Mesenchymal stem cell (in vitro differentiated cells and primary cell): ENCODE measurements at regions not wholly inside any gene's neighbourhood (a gene's known extent, or its start where the extent isn't known, plus 50 kb on each side); places are given as distances from the start of the nearest gene placed in this dataset.
"Not testable (repeated sequence)": the region's sequence is repeated elsewhere in the genome, so short reads cannot be mapped to it uniquely, and the experiment has no call there.

Experiments
- DNase-seq: peaks from one replicate; pipeline ENCODE4 v3.0.0-alpha.2; 2013
- H2AFZ ChIP-seq: one replicate; pipeline ENCODE4 v1.6.1; 2013; ENCODE audit warnings: low read depth, mild to moderate bottlenecking, control low read depth, inconsistent platforms, low read length, moderate library complexity
- H2AK5ac ChIP-seq: 2 replicates; pipeline ENCODE4 v1.6.1; 2013; ENCODE audit warnings: low read length, moderate library complexity, mild to moderate bottlenecking, inconsistent platforms; ENCODE audit not compliant: severe bottlenecking
- H2BK120ac ChIP-seq: one replicate; pipeline ENCODE4 v1.6.1; 2013; ENCODE audit warnings: low read depth, mild to moderate bottlenecking, inconsistent platforms, low read length, moderate library complexity
- H2BK12ac ChIP-seq, 2 experiments: one replicate each; pipeline ENCODE4 v1.6.1; 2013; ENCODE audit warnings: inconsistent platforms in 2 of 2, low read length in 2 of 2, mild to moderate bottlenecking in 2 of 2, moderate library complexity in 2 of 2, control low read depth in 1 of 2
- H2BK15ac ChIP-seq: one replicate; pipeline ENCODE4 v1.6.1; 2013; ENCODE audit warnings: mild to moderate bottlenecking, low read depth, inconsistent platforms; ENCODE audit not compliant: poor library complexity, severe bottlenecking
- H2BK5ac ChIP-seq: 2 replicates; pipeline ENCODE4 v1.6.1; 2013; ENCODE audit warnings: low read depth, mild to moderate bottlenecking, low read length, control low read depth, inconsistent platforms; ENCODE audit not compliant: poor library complexity, severe bottlenecking
- H3K14ac ChIP-seq, 2 experiments: one replicate each; pipeline ENCODE4 v1.6.1; 2013; ENCODE audit warnings: inconsistent platforms in 2 of 2, low read length in 2 of 2, control low read depth in 1 of 2, mild to moderate bottlenecking in 1 of 2, moderate library complexity in 1 of 2
- H3K18ac ChIP-seq, 2 experiments: one replicate each; pipeline ENCODE4 v1.6.1; 2013; ENCODE audit warnings: inconsistent platforms in 2 of 2, low read length in 2 of 2, control low read depth in 1 of 2, low read depth in 1 of 2, mild to moderate bottlenecking in 1 of 2
- H3K23ac ChIP-seq, 2 experiments: one replicate each; pipeline ENCODE4 v1.6.1; 2013; ENCODE audit warnings: inconsistent platforms in 2 of 2, low read length in 2 of 2, mild to moderate bottlenecking in 2 of 2, moderate library complexity in 2 of 2, control low read depth in 1 of 2
- H3K27ac ChIP-seq: 2 replicates; pipeline ENCODE4 v1.5.1; 2013; ENCODE audit warnings: mild to moderate bottlenecking, moderate library complexity, low read length, control low read depth, inconsistent platforms; ENCODE audit not compliant: poor library complexity, severe bottlenecking
- H3K27me3 ChIP-seq, 2 experiments: 2 replicates each; pipeline versions ENCODE4 v1.6.1 to v1.7.0; 2013; ENCODE audit warnings: low read length in 2 of 2, mild to moderate bottlenecking in 2 of 2, moderate library complexity in 2 of 2, control low read depth in 1 of 2, inconsistent platforms in 1 of 2; ENCODE audit not compliant: control insufficient read depth in 1 of 2, insufficient read depth in 1 of 2
- H3K36me3 ChIP-seq, 2 experiments: 2 replicates each; pipeline versions ENCODE4 v1.6.1 to v1.7.0; 2013; ENCODE audit warnings: low read length in 2 of 2, control low read depth in 1 of 2, inconsistent platforms in 1 of 2, low read depth in 1 of 2, mild to moderate bottlenecking in 1 of 2; ENCODE audit not compliant: insufficient read depth in 2 of 2, control insufficient read depth in 1 of 2
- H3K4ac ChIP-seq, 2 experiments: one replicate each; pipeline ENCODE4 v1.6.1; 2013; ENCODE audit warnings: inconsistent platforms in 2 of 2, low read length in 2 of 2, mild to moderate bottlenecking in 2 of 2, moderate library complexity in 2 of 2, control low read depth in 1 of 2, low read depth in 1 of 2
- H3K4me1 ChIP-seq: 2 replicates; pipeline ENCODE4 v1.6.1; 2013; ENCODE audit warnings: low read depth, low read length, control low read depth; ENCODE audit not compliant: control insufficient read depth, insufficient read depth
- H3K4me2 ChIP-seq: 2 replicates; pipeline ENCODE4 v1.6.1; 2013; ENCODE audit warnings: low read length, mild to moderate bottlenecking, inconsistent platforms; ENCODE audit not compliant: poor library complexity, severe bottlenecking
- H3K4me3 ChIP-seq, 2 experiments: 2 replicates each; pipeline versions ENCODE4 v1.5.1 to v1.7.0; 2013; ENCODE audit warnings: low read length in 2 of 2, mild to moderate bottlenecking in 2 of 2, control low read depth in 1 of 2, low read depth in 1 of 2; ENCODE audit not compliant: insufficient read depth in 1 of 2
- H3K79me1 ChIP-seq: replicated peaks from 2 replicates; pipeline ENCODE4 v1.6.1; 2013; ENCODE audit warnings: mild to moderate bottlenecking, control low read depth, low read length, inconsistent platforms; ENCODE audit not compliant: poor library complexity, severe bottlenecking
- H3K9ac ChIP-seq: 2 replicates; pipeline ENCODE4 v1.7.0; 2013; ENCODE audit warnings: mild to moderate bottlenecking, low read length, moderate library complexity
- H3K9me3 ChIP-seq: 2 replicates; pipeline ENCODE4 v1.7.0; 2013; ENCODE audit warnings: mild to moderate bottlenecking, low read length; ENCODE audit not compliant: control insufficient read depth
- H4K8ac ChIP-seq: one replicate; pipeline ENCODE4 v1.6.1; 2013; ENCODE audit warnings: inconsistent platforms, mild to moderate bottlenecking, low read length, moderate library complexity
- H4K91ac ChIP-seq: one replicate; pipeline ENCODE4 v1.6.1; 2013; ENCODE audit warnings: mild to moderate bottlenecking, low read length, inconsistent platforms
- WGBS: methylation state at CpG from one replicate; pipeline ENCODE4 v1.1.7; 2013; ENCODE audit warnings: mixed read lengths; 5-methylcytosine and 5-hydroxymethylcytosine counted together

DNA sequence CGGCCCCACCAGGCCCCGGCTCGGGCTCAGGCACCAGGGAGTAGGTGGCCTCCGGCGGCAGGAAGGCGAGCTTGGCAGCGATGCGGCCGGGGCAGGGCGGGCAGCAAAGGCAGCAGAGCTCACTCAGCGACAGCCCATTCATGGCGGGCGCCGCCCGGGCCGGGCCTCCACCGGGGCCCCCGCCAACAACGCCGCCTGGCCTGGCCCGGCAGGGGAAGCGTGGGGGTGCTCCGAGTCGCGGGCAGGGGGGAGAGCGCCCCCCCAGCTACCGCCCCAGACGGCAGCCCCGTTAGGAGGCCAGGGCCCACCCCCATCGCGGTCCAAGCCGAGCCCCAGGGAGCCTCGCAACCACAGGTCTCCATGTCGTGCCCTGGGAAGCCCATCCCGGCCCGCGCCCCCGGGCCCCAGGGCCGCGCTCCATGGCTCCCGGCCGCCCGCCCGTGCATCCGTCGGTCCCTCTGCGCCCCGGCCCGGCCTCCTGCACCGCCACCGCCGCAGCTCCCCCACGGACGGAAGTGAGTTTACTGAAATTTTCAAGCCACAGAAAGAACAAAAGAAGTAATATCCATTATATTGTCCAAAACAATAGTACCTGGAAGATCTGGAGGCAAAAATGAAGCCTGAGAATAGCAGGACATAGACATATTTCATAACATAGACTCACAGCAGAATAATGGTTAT lies 126.6 kb upstream of the VPREB1 start:
- H2BK12ac ChIP-seq, H3K79me1 ChIP-seq, H3K4me3 ChIP-seq, H2BK15ac ChIP-seq, H3K9ac ChIP-seq, H3K27ac ChIP-seq, H2BK120ac ChIP-seq, H3K4ac ChIP-seq, H3K9me3 ChIP-seq, DNase-seq, H2AK5ac ChIP-seq, H3K18ac ChIP-seq, H3K4me2 ChIP-seq, H3K36me3 ChIP-seq, H3K4me1 ChIP-seq, H2AFZ ChIP-seq, H4K8ac ChIP-seq, H3K14ac ChIP-seq, H3K23ac ChIP-seq, H4K91ac ChIP-seq, H3K27me3 ChIP-seq, H2BK5ac ChIP-seq: not testable (repeated sequence)
- 88% methylated on average over 35 of the region's 54 CpGs for WGBS

DNA sequence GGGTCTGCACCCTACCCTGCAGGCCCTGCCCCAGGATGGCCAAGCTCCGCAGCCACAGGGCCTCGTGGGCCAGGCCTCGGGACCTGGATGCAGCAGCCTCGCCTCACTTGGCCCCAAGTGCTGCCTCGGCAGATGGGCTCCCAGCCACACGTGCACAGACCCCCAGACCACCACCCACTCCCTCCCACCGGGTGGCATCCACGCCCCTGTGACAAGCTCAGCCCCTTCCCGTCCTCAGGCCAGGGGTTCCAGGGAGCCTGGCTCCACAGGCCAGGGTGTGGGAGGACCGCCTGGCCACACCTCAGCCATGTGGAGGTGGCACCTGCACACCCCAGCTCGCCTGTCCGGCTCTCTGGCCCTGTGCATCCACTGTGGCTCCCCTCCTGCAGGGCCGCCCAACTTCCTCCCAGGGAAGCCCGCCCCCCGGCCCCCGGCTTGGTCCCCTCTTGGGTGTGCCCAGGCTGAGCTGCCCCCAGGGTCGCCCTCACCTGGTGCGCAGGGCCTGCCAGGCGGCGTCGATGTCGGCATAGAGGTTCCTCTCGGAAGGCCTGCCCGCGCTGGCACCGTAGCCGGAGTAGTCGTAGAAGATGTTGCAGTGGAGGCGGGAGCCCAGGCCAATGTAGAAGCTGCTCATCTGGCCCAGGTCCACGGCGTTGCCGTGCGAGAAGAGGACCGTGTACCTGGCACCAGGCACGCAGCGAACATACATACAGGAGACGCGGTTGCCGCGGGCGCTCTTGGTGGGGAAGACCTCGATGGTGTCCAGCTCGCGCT lies 127.4 kb upstream of the VPREB1 start:
- H3K4me1 ChIP-seq, H3K4me3 ChIP-seq, DNase-seq, H3K4ac ChIP-seq, H3K18ac ChIP-seq, H2BK15ac ChIP-seq, H3K4me2 ChIP-seq, H3K14ac ChIP-seq, H3K9me3 ChIP-seq, H4K8ac ChIP-seq, H3K27ac ChIP-seq, H3K27me3 ChIP-seq, H3K79me1 ChIP-seq, H2AFZ ChIP-seq, H2BK5ac ChIP-seq, H2AK5ac ChIP-seq, H3K23ac ChIP-seq, H2BK120ac ChIP-seq, H3K36me3 ChIP-seq, H2BK12ac ChIP-seq, H3K9ac ChIP-seq, H4K91ac ChIP-seq: not testable (repeated sequence)
- WGBS: 81% methylated on average over 21 of the region's 44 CpGs

DNA sequence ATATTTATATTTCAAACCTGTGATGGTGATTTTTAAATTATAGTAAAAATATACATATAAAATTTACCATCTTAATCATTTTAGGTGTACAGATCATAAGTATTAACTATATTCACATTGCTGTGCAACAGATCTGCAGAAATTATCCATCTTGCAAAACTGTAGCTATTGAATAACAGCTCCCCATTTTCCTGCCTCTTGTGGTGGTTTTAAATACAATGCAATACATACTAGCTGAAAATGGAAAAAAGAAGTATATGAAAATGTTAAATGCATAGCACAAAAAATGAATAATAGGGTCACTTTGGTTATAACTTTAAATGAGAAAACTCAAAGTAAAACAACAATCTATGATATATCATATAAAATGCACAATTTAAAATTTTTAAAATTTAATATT lies 130.9 kb upstream of the VPREB1 start:
- DNase-seq: no peak
- Histone ChIP-seq H2AFZ (no peak overlapping the region), H3K14ac (no peak overlapping the region), H3K9ac (no peak overlapping the region), H2BK120ac (no peak overlapping the region), H3K4me2 (no peak overlapping the region), H3K4me1 (peaks cover 8% of the 10 kb centered on the region), H3K18ac (no peak overlapping the region), H2BK12ac (no peak overlapping the region), H3K4me3 (no peak overlapping the region), H3K79me1 (no peaks in the 10 kb centered on the region), H3K27ac (no peak overlapping the region), H3K9me3 (no peaks in the 10 kb centered on the region), H3K27me3 (no peaks in the 10 kb centered on the region), H2AK5ac (no peak overlapping the region), H2BK5ac (no peak overlapping the region), H4K91ac (no peak overlapping the region), H3K36me3 (no peaks in the 10 kb centered on the region), H3K4ac (no peak overlapping the region), H4K8ac (no peak overlapping the region), H3K23ac (no peak overlapping the region), H2BK15ac (no peak overlapping the region)

DNA sequence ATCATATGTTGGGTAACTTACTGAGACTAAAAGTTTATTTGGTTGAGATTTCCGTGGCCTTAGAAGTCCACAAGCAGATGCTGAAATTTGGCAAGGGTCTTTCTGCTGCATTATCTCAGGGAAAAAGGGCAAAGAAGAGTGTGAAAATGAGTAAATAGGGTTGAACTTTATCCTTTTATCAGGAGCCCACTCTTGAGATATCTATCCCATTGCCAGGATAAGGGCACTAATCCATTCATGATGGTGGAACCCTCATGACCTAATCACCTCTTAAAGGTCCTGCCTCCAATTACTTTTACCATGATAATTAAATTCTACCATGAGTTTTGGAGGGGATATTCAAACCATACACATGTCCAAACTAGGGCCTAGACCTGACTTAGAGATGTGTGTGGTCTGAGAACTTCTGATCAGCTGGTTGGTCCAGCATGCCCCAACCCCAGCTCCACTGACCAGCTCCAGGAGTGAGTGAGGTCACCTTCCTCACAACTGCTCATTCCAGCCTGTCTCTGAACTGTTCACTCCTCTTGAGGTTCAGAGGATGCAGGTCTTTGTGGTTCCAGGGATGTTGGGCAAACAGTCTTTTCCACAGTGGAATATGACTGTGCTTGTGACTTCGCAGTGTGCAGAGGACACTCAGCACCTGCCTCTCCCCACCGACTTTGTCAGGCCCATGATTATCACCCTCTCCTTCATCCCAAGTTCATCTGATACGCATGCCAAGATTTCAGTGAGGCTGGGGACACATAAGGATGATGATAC lies 130.1 kb upstream of the TOP3B start:
- Histone ChIP-seq H3K14ac (peak overlapping the region in 1 of 2 experiments; percentile 55), H3K27me3 (peaks cover 0 to under 1% of the 10 kb centered on the region in 2 experiments), H2AK5ac (no peak overlapping the region), H3K9me3 (no peaks in the 10 kb centered on the region), H3K27ac (no peak overlapping the region), H3K79me1 (no peaks in the 10 kb centered on the region), H3K4me1 (peaks cover 8% of the 10 kb centered on the region), H3K23ac (no peak overlapping the region), H3K9ac (no peak overlapping the region), H2AFZ (no peak overlapping the region), H3K4me2 (no peak overlapping the region), H2BK120ac (no peak overlapping the region), H2BK12ac (no peak overlapping the region), H2BK15ac (no peak overlapping the region), H3K18ac (no peak overlapping the region), H2BK5ac (no peak overlapping the region), H3K36me3 (no peaks in the 10 kb centered on the region), H4K8ac (no peak overlapping the region), H3K4ac (no peak overlapping the region), H4K91ac (no peak overlapping the region), H3K4me3 (no peak overlapping the region)
- DNase-seq: no peak
- WGBS: 54% methylated on average over 1 of the region's 4 CpGs
